Right lobe of liver (tissue), 6 donors: ENCODE measurements at regions not wholly inside any gene's neighbourhood (a gene's known extent, or its start where the extent isn't known, plus 50 kb on each side); places are given as distances from the start of the nearest gene placed in this dataset.

ENCODE experiments used
- ATAC-seq, 4 donors: fragments of 200-7000 bp; cut with Tn5 transposase; one replicate each; pipeline ENCODE4 v1.9.1; 2020; ENCODE audit warnings: mild to moderate bottlenecking in 4 of 4, moderate library complexity in 4 of 4
- DNase-seq, 3 donors: peaks; one replicate each; pipeline ENCODE4 v3.0.0-alpha.2; 2020
- H3K27ac ChIP-seq, 3 donors: fragments of 200-600 bp; one replicate each; pipeline ENCODE4 v1.8.0; 2022
- H3K27me3 ChIP-seq, 2 donors: fragments of 200-600 bp; one replicate each; pipeline ENCODE4 v1.8.0; 2022
- H3K36me3 ChIP-seq, 4 donors: fragments of 200-600 bp; sonication (generic) in 1 of 4; one replicate each; pipeline versions ENCODE4 v1.5.1 to v1.8.0; 2017 to 2022; ENCODE audit warnings: control low read depth in 1 of 4
- H3K4me1 ChIP-seq, 4 donors: fragments of 200-600 bp; sonication (generic) in 1 of 4; one replicate each; pipeline versions ENCODE4 v1.5.1 to v1.8.0; 2017 to 2022; ENCODE audit warnings: control low read depth in 1 of 4
- H3K4me3 ChIP-seq, 3 donors: fragments of 200-600 bp; one replicate each; pipeline ENCODE4 v1.8.0; 2022
- H3K9me3 ChIP-seq, 4 donors: fragments of 200-600 bp; sonication (generic) in 1 of 4; one replicate each; pipeline versions ENCODE4 v1.5.1 to v1.8.0; 2017 to 2022; ENCODE audit warnings: control low read depth in 1 of 4
- CTCF ChIP-seq, 4 donors: fragments of 200-600 bp in 3 of 4; fragments of 450-650 bp in 1 of 4; IDR thresholded peaks; one replicate each; pipeline versions ENCODE4 v1.5.1 to v1.8.0; 2016 to 2022; ENCODE audit warnings: antibody characterized with exemption in 4 of 4, mild to moderate bottlenecking in 2 of 4
- POLR2A ChIP-seq: fragments of 450-650 bp; IDR thresholded peaks from one replicate; pipeline ENCODE4 v1.6.1; 2017; ENCODE audit warnings: antibody characterized with exemption, mild to moderate bottlenecking
- WGBS: methylation state at CpG from one replicate; pipeline ENCODE4 v1.1.6; 2018; ENCODE audit warnings: low coverage, low lambda C conversion rate; ENCODE audit not compliant: insufficient coverage; ENCODE audit errors: missing lambda C conversion rate; 5-methylcytosine and 5-hydroxymethylcytosine counted together
- intact Hi-C, 2 donors: fragments of 100-400 bp; cut with DNase I; formaldehyde crosslinking; loops; one replicate each; pipeline versions ENCODE4 v1.11.2 to v1.14.1; 2022
- donor health status: DM: no; HTN: yes; CAD: no.
- donor health status: DM: no; HTN: no; CAD: no.
- donor health status: DM: no; HTN: no; CAD: no.
- donor health status: DM: no; HTN: yes; CAD: no.
- donor health status: DM: no; HTN: yes; CAD: no.

- no peaks in the 10 kb centered on the region for H3K27me3 ChIP-seq
- H3K9me3 ChIP-seq = no peaks in the 10 kb centered on the region
- H3K4me1 ChIP-seq = no peaks in the 10 kb centered on the region
- H3K4me3 ChIP-seq = no peak overlapping the region
- no peak for TF ChIP-seq CTCF (IDR thresholded peaks at IDR 0.05)
- TF ChIP-seq POLR2A = no peak
- intact Hi-C loops = no loop called here
- no peaks in the 10 kb centered on the region for H3K36me3 ChIP-seq
- DNase-seq (no peak), ATAC-seq (no peak)
- H3K27ac ChIP-seq = no peak overlapping the region
Measured at GRCh38 chr7:94082126-94082525, 78.0 kb upstream of the BET1 start.

GRCh38 chr7:94087664-94088352 lies 83.7 kb upstream of the BET1 start:
- Histone ChIP-seq H3K36me3 (no peaks in the 10 kb centered on the region), H3K4me3 (no peak overlapping the region), H3K4me1 (peaks cover 0 to 4% (median 0%) of the 10 kb centered on the region in 4 donors), H3K27ac (no peak overlapping the region), H3K27me3 (no peaks in the 10 kb centered on the region), H3K9me3 (no peaks in the 10 kb centered on the region)
- TF ChIP-seq CTCF (IDR thresholded peaks at IDR 0.05) (peak; percentile 75 to 89 (median 82)), POLR2A (no peak)
- intact Hi-C loops = no loop called here
- DNase-seq (peak in 1 of 3 donors; percentile 56), ATAC-seq (peak; percentile 95 to 98 (median 95))
- WGBS = 16% methylated on average over 6 of the region's 6 CpGs

GRCh38 chr7:94088560-94088959 lies 84.4 kb upstream of the BET1 start:
- Histone ChIP-seq H3K9me3 (no peaks in the 10 kb centered on the region), H3K27me3 (no peaks in the 10 kb centered on the region), H3K36me3 (no peaks in the 10 kb centered on the region), H3K4me3 (no peak overlapping the region), H3K27ac (no peak overlapping the region), H3K4me1 (peaks cover 0 to 4% (median 0%) of the 10 kb centered on the region in 4 donors)
- intact Hi-C loops = no loop called here
- DNase-seq = no peak
- no peak for ATAC-seq
- no peak for TF ChIP-seq POLR2A
- TF ChIP-seq CTCF (IDR thresholded peaks at IDR 0.05) = no peak

- ATAC-seq (no peak), DNase-seq (no peak)
- WGBS = 40% methylated on average over 4 of the region's 4 CpGs
- intact Hi-C loops = no loop called here
- no peak overlapping the region for H3K27ac ChIP-seq
- no peak for TF ChIP-seq POLR2A
- TF ChIP-seq CTCF (IDR thresholded peaks at IDR 0.05) = no peak
- no peak overlapping the region for H3K4me3 ChIP-seq
- H3K27me3 ChIP-seq = no peaks in the 10 kb centered on the region
- H3K36me3 ChIP-seq = no peaks in the 10 kb centered on the region
- H3K4me1 ChIP-seq = peaks cover 0 to 4% (median 0%) of the 10 kb centered on the region in 4 donors
- no peaks in the 10 kb centered on the region for H3K9me3 ChIP-seq
Measured at GRCh38 chr7:94089806-94090205, 85.7 kb upstream of the BET1 start.

GRCh38 chr7:94092980-94093379 lies 88.8 kb upstream of the BET1 start:
- 21% methylated on average over 1 of the region's 1 CpG for WGBS
- Histone ChIP-seq H3K27ac (no peak overlapping the region), H3K4me1 (no peaks in the 10 kb centered on the region), H3K4me3 (no peak overlapping the region), H3K36me3 (no peaks in the 10 kb centered on the region), H3K9me3 (no peaks in the 10 kb centered on the region), H3K27me3 (no peaks in the 10 kb centered on the region)
- intact Hi-C loops = no loop called here
- TF ChIP-seq POLR2A (no peak), CTCF (IDR thresholded peaks at IDR 0.05) (no peak)
- DNase-seq = no peak
- no peak for ATAC-seq
